ENCODE measurements at regions not wholly inside any gene's neighbourhood (a gene's known extent, or its start where the extent isn't known, plus 50 kb on each side); places are given as distances from the start of the nearest gene placed in this dataset.

GRCh38 chr14:100673085-100673806 lies 53.4 kb upstream of the DLK1 start:
- no peak for DNase-seq (ENCODE audit: low read depth in 4 of 4, low spot score in 1 of 4)

GRCh38 chr14:100673807-100674154 lies 52.9 kb upstream of the DLK1 start:
- DNase-seq (ENCODE audit: low read depth in 4 of 4, low spot score in 1 of 4), result no peak

- no peak for DNase-seq (ENCODE audit: low read depth in 4 of 4, low spot score in 1 of 4)
Measured at GRCh38 chr14:100674428-100674827, 52.3 kb upstream of the DLK1 start.

GRCh38 chr14:100674897-100675619 lies 51.6 kb upstream of the DLK1 start:
- no peak for DNase-seq (ENCODE audit: low read depth in 4 of 4, low spot score in 1 of 4)

- no peak for DNase-seq (ENCODE audit: low read depth in 4 of 4, low spot score in 1 of 4)
Measured at GRCh38 chr14:100675699-100676684, 50.7 kb upstream of the DLK1 start.

Data from stimulated activated CD4-positive, alpha-beta T cell treated with anti-CD3 and anti-CD28 coated beads, Interleukin-1b, Interleukin-23, amount 100 ng/mL, for 24 hours (primary cell).